Activated B cell treated with CpG ODN at 0.5 μM for 24 hours (primary cell): ENCODE measurements at regions not wholly inside any gene's neighbourhood (a gene's known extent, or its start where the extent isn't known, plus 50 kb on each side); places are given as distances from the start of the nearest gene placed in this dataset.

Experiments used
- ATAC-seq: fragments of 200-7000 bp; cut with Tn5 transposase; one replicate; pipeline ENCODE4 v1.10.0; 2021; ENCODE audit warnings: low read depth, mild to moderate bottlenecking, moderate library complexity
- CTCF ChIA-PET: fragments of 350-600 bp; sonication (Branson Sonifier 250); formaldehyde crosslinking; loops from one replicate; lab custom pipeline; 2021; ENCODE audit warnings: antibody characterized with exemption; lab: Charles Lee
- POLR2A ChIA-PET: fragments of 350-600 bp; sonication (Branson Sonifier 250); formaldehyde crosslinking; loops from one replicate; lab custom pipeline; 2021; ENCODE audit warnings: antibody characterized with exemption; lab: Charles Lee
- DNase-seq: peaks from one replicate; pipeline ENCODE4 v3.0.0; 2022
- H3K27ac Mint-ChIP-seq: one replicate; pipeline ENCODE4 v1.8.0; 2020; ENCODE audit warnings: mixed read lengths
- H3K27me3 Mint-ChIP-seq: one replicate; pipeline ENCODE4 v1.8.0; 2021; ENCODE audit warnings: mixed read lengths
- H3K36me3 Mint-ChIP-seq: one replicate; pipeline ENCODE4 v1.8.0; 2021; ENCODE audit warnings: low read depth, mixed read lengths
- H3K4me1 Mint-ChIP-seq: one replicate; pipeline ENCODE4 v1.8.0; 2021; ENCODE audit warnings: mixed read lengths
- H3K4me3 Mint-ChIP-seq: one replicate; pipeline ENCODE4 v1.8.0; 2020; ENCODE audit warnings: mild to moderate bottlenecking, mixed read lengths
- H3K9me3 Mint-ChIP-seq: one replicate; pipeline ENCODE4 v1.8.0; 2020; ENCODE audit warnings: mixed read lengths
- CTCF ChIP-seq: fragments of 200-600 bp; IDR thresholded peaks from one replicate; pipeline ENCODE4 v1.8.0; 2022; ENCODE audit warnings: antibody characterized with exemption, mild to moderate bottlenecking
- intact Hi-C: fragments of 100-400 bp; cut with micrococcal nuclease; formaldehyde crosslinking; loops from one replicate; pipeline ENCODE4 v1.15.1; 2024

- ChIA-PET POLR2A (no interaction called here), CTCF (no interaction called here)
- H3K4me1 Mint-ChIP-seq = no peaks in the 10 kb centered on the region
- H3K27ac Mint-ChIP-seq = no peak overlapping the region
- no peak overlapping the region for H3K4me3 Mint-ChIP-seq
- ATAC-seq = no peak
- intact Hi-C loops = no loop called here
- DNase-seq = no peak
- H3K36me3 Mint-ChIP-seq = no peaks in the 10 kb centered on the region
- H3K9me3 Mint-ChIP-seq = no peaks in the 10 kb centered on the region
- peaks cover 2% of the 10 kb centered on the region for H3K27me3 Mint-ChIP-seq
- no peak for TF ChIP-seq CTCF
Observed at GRCh38 chr4:18201885-18202284, 180.3 kb upstream of the LCORL start.

DNA sequence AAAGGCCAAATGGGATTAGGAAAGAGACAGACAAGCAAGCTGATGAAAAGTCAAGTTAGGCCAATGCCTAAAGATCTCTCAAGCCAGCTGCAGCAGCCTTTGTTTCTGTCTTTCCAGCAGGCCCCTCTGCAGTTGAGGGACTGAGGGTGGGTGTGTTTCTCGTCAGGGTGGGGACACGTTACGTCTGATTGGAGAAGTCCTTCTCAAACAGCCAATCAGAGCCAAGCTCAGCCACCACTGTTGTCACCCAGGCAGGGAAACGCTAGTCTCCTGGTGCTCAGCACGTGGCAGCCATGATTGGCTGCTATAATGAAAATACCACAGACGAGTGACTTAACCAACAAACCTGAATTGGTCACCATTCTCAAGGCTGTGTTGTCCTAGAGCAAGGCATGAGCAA is 177.1 kb upstream of the LCORL start:
- TF ChIP-seq CTCF = no peak
- Mint-ChIP-seq H3K36me3 (no peaks in the 10 kb centered on the region), H3K27me3 (peaks cover 2% of the 10 kb centered on the region), H3K4me3 (no peak overlapping the region), H3K9me3 (no peaks in the 10 kb centered on the region), H3K27ac (no peak overlapping the region), H3K4me1 (no peaks in the 10 kb centered on the region)
- intact Hi-C loops = no loop called here
- CTCF ChIA-PET = no interaction called here
- POLR2A ChIA-PET = no interaction called here
- DNase-seq (no peak), ATAC-seq (no peak)

DNA sequence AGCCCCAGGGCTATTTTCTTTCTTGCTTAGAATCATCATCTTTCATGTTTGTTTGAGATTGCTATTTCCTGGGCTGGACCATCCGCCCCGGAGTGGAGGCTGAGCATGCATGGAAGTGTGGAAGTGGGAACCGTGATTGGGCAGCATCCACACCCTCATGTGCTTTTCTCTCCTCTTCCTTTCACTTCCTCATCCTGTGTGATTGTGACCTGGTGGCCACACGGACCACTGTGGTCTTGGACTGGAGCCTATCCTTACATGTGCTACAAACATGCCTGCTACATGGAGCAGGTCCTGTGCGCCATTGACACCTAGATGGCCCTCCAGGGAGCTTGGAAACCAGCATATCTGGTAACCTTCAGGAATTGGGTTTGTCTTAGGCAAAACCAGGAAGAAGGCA is 175.9 kb upstream of the LCORL start:
- CTCF ChIA-PET = no interaction called here
- Mint-ChIP-seq H3K27me3 (peaks cover 2% of the 10 kb centered on the region), H3K36me3 (no peaks in the 10 kb centered on the region), H3K27ac (no peak overlapping the region), H3K4me3 (no peak overlapping the region), H3K4me1 (no peaks in the 10 kb centered on the region), H3K9me3 (no peaks in the 10 kb centered on the region)
- DNase-seq = no peak
- ATAC-seq = no peak
- TF ChIP-seq CTCF = no peak
- intact Hi-C loops = no loop called here
- POLR2A ChIA-PET = no interaction called here

DNA sequence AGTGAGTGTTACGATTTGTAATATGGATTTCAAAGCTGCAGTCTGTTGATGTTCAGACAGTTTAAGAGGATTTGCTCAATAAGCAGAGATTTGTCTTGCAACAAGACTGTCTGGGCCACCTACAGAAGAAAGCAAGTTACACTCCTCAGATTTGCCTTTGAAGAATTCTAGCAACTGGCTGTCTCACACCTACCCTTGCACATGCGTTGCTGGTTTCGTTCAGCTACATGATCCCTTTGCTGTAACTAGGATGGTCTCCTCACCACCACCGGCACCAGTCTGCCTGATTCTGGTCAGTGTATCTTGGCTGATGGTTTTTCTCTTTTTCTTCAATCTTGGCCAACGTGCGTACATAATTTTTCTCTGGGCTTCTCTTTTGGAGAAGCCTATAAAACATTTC is 172.7 kb upstream of the LCORL start:
- H3K4me1 Mint-ChIP-seq = no peaks in the 10 kb centered on the region
- no peaks in the 10 kb centered on the region for H3K27me3 Mint-ChIP-seq
- no peak for DNase-seq
- intact Hi-C loops = no loop called here
- POLR2A ChIA-PET = no interaction called here
- CTCF ChIA-PET = no interaction called here
- no peak for TF ChIP-seq CTCF
- no peak for ATAC-seq
- no peaks in the 10 kb centered on the region for H3K36me3 Mint-ChIP-seq
- H3K4me3 Mint-ChIP-seq = no peak overlapping the region
- H3K9me3 Mint-ChIP-seq = no peaks in the 10 kb centered on the region
- no peak overlapping the region for H3K27ac Mint-ChIP-seq

DNA sequence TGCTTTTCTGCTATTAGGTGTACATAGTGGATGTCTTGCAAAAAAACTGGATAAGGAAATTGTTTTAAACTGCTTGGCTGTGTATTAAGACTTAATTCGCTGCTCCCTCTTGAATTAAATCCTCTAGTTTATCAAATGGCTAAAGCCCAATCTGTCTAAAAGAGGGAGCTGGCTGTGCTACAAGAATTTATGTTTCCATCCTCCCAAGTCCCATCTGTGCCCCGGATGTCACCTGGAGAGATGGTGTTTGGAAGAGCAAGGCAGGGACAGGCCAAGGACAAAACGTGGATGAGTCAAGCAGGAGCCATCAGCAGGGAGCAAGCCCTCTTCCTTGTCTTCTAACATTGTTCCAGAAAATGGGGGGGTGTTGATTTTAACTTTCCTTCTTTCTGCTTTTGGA is 171.3 kb upstream of the LCORL start:
- no peak overlapping the region for H3K27ac Mint-ChIP-seq
- POLR2A ChIA-PET = no interaction called here
- CTCF ChIA-PET = no interaction called here
- TF ChIP-seq CTCF = no peak
- H3K36me3 Mint-ChIP-seq = no peaks in the 10 kb centered on the region
- no peak overlapping the region for H3K4me3 Mint-ChIP-seq
- no peaks in the 10 kb centered on the region for H3K27me3 Mint-ChIP-seq
- DNase-seq (no peak), ATAC-seq (no peak)
- no peaks in the 10 kb centered on the region for H3K9me3 Mint-ChIP-seq
- intact Hi-C loops = no loop called here
- no peaks in the 10 kb centered on the region for H3K4me1 Mint-ChIP-seq
